ENCODE measurements at regions not wholly inside any gene's neighbourhood (a gene's known extent, or its start where the extent isn't known, plus 50 kb on each side); places are given as distances from the start of the nearest gene placed in this dataset.
"Not testable (repeated sequence)": the region's sequence is repeated elsewhere in the genome, so short reads cannot be mapped to it uniquely, and the experiment has no call there.

GRCh38 chrX:40788698-40789097, 53.4 kb upstream of the MED14 start:
- DNase-seq = not testable (repeated sequence)

GRCh38 chrX:40792433-40792832, 57.1 kb upstream of the MED14 start:
- DNase-seq = no peak

DNA sequence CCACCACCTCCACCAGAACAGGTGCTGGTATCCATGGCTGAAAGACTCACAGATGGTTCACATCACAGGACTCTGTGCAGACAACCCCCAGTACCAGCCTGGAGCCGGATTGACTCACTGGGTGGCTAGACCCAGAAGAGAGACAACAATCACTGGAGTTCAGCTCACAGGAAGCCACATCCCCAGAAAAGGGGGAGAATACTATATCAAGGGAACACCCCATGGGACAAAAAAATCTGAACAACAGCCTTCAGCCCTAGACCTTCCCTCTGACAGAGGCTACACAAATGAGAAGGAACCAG, 59.4 kb upstream of the MED14 start:
- not testable (repeated sequence) for DNase-seq

DNA sequence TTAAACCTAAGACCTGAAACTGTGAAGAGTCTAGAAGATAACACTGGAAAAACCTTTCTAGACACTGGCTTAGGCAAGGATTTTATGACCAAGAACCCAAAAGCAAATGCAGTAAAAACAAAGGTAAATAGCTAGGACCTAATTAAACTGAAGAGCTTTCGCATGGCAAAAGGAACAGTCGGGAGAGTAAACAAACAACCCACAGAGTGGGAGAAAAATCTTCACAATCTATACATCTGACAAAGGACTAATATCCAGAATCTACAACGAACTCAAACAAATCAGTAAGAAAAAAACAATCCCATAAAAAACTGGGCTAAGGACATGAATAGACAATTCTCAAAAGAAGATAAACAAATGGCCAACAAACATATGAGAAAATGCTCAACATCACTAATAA, 64.4 kb upstream of the MED14 start:
- DNase-seq = not testable (repeated sequence)

DNA sequence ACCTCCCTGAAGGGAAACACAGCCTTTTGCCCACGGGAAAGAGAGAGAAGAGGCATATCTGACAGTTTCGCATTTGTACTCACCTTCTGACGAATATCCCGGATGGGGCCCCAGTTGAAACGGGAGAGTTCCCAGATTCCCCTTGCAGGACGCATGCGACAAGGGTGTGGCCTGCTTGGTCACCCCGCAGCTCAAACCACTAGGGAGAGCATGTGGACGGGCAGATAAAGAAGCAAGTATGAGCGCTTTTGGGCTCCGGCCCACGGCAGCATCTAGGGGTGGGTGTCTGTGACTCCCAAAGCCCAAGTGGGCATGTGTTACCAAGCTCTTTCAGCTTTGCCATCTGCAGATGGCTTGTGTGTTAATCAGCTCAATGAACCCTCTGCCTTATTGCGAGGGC, 70.1 kb upstream of the MED14 start:
- DNase-seq = no peak

DNA sequence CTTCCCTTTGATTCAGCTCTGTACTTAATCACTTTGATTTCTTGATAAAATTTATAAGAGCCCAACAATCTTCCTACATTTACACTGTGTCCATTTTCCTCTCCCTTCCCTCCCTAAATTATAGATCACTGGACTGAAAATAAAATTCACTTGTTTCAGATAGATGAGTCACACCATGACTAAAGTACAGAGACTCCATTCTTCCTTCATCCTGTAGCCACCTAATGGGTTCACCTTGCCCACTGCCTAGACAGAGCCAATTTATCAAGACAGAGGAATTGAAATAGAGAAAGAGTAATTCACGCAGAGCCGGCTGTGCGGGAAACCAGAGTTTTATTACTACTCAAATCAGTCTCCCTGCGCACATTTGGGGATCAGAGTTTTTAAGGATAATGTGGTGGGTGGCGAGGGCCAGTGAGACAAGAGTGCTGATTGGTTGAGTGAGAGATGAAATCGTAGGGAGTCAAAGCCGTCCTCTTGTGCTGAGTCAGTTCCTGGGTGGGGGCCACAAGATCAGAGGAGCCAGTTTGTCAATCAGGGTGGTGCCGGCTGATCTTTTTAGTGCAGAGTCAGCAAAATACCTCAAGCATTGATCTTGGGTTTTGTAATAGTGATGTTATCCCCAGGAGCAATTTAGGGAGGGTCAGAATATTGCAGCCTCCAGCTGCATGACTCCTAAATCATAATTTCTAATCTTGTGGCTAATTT, 71.3 kb upstream of the MED14 start:
- no peak for DNase-seq

DNA sequence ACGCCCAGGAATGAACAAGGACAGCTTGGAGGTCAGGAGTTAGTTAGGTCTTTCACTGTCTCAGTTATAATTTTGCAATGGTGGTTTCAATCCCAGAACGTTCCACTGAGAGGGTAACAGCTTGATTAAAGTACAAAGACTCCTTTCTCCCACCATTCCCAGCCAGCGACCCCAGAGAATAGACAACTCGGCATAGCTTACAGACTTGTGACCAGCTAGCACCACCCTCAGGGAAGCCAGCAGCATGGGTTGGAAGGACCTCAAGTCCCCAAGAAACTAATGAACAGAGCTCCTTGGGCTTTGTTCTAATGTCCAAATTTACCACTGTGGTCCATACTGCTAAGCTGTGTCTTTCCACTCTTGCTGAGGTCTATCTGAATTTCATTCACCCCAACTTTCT, 72.0 kb upstream of the MED14 start:
- DNase-seq = no peak

GRCh38 chrX:40808203-40808602, 72.9 kb upstream of the MED14 start:
- no peak for DNase-seq

DNA sequence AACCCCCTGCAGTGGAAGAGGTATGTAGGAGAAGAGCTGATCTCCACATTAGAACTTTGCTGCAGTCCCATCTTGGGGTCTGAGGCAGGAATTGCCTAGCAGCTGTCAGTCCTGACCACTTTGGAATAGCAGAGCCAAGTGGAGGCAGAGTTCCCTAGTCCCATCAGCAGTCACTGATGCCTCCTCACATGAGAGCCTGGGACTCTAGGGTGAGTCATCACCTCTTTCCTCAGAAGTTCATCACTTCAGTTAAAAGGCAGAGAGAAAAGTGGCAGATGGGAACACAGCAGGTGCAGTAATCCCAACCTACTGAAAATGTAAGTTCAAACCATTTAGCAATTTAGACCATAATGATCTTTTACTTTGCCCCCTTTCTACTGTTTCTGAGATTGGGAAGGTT, 73.9 kb upstream of the MED14 start:
- DNase-seq = no peak

DNA sequence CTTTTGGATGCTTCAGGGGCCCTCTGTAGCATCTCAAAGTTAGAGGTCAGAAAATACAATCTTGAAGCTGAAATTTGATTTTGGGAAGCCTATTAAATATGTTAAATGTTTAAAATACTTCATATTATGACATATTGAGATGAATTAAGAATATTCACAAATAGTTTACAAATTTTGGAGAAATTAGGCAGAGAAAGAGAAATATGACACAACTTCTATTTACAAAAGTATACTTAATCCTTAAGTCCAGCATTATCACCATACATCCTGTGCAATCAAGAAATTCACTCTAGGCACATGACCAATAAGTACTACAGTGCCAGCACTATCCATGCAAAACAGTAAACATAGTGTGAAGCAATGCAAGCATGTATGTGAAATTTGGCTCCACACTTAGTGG, 79.7 kb upstream of the MED14 start:
- DNase-seq = not testable (repeated sequence)

DNA sequence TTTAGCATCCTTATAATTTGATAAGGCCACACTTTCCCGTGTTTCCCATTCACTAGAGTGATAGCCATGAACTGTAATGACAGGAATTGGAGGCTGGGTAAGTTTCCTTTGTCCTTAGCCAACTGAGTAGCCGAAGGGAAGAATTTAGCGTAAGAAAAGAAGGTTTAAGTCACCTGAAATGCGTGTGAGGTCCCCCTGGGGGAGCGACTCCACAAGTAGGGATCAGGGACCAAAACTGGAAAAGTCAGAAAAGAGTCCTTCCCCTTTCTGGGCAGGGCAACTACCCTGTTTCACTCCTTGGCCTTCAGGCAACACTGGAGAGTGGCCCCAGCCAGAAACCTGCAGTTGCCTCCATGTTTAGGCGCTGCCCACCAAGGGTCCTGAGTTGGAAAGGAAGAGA, 81.6 kb upstream of the MED14 start:
- no peak for DNase-seq

GRCh38 chrX:40818236-40818635, 82.9 kb upstream of the MED14 start:
- no peak for DNase-seq

DNA sequence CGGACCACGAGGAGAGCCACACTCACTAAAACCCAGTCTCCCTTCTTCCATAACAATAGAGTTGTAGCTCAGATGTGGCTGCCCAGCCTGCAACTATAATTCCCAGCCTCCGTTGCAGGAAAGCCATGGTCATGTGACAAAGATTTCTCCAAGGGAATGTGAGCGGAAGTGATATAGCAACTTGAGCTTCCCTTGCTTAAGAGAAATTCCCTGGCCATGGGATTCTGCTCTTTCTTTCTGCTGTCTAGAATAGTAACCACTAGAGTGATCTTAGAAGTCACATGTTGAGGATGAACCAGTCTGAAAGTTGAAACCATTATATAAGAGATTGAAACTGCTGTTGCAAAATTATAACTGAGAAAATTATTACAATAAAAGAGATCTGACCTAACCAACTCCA, 86.4 kb upstream of the MED14 start:
- DNase-seq = no peak

DNA sequence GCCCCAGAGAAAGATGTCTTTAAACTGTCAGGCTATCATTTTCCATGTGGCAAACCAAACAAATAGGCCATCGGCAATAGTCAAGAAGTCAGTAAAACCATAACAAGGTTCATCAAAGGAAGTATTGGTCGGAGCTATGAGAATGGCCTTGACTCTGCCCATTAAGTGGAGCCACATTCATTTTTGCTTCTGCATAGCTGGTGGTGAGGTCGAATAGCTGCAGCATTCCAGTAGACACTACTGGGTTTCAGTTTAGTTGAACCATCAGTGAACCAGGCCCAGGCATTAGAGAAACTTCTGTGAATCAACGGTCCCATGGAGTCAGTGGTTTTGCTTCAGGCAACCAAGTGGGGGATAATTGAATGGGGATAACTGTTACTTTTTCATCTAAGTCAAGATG, 92.0 kb upstream of the MED14 start:
- no peak for DNase-seq

DNA sequence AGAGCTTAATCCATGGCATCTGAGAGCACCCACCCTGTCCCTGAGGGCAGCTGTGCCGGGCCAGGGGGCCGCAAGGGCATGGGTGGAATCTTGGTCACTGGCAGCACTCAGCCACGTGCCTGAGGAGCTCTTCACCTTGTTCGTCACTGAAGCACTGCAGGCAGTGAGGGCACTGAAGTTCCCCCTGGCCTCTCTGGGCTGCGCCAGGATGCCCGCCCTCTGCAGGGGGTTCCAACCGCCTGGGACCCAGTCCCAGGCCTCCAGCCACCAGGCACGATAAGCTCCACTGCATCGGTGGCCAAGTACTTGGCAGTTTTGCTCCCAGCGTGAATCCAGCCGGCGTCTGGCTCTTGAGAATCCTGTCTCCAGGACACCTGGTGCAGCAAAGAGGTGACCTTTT, 96.4 kb upstream of the MED14 start:
- DNase-seq = no peak

GRCh38 chrX:40832723-40833122, 97.4 kb upstream of the MED14 start:
- DNase-seq = no peak

DNA sequence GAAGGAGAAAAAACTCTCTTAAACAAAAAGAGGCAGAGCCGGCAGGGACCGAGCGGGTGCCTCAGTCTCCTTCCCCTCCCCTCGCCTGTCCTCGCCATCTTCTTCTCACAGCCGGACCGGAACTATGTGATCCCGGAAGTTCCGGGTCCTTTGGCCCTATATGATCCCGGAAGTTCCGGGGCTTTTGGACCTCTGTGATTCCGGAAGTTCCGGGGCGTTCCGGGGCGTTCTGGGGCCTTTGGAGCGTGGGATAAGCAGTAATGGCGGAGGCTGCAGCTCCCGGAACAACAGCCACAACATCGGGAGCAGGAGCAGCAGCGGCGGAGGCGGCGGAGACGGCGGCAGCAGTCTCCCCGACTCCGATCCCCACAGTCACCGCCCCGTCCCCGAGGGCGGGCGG, 98.9 kb upstream of the MED14 start:
- no peak for DNase-seq

DNA sequence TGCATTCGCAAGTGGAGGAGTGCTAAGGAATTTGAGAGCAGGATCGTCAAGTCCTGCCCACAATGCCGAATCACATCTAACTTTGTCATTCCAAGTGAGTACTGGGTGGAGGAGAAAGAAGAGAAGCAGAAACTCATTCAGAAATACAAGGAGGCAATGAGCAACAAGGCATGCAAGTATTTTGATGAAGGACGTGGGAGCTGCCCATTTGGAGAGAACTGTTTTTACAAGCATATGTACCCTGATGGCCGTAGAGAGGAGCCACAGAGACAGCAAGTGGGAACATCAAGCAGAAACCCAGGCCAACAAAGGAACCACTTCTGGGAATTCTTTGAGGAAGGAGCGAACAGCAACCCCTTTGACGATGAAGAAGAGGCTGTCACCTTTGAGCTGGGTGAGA, 100.2 kb upstream of the MED14 start:
- DNase-seq = no peak

GRCh38 chrX:40843643-40844042, 108.3 kb upstream of the MED14 start:
- no peak for DNase-seq

DNA sequence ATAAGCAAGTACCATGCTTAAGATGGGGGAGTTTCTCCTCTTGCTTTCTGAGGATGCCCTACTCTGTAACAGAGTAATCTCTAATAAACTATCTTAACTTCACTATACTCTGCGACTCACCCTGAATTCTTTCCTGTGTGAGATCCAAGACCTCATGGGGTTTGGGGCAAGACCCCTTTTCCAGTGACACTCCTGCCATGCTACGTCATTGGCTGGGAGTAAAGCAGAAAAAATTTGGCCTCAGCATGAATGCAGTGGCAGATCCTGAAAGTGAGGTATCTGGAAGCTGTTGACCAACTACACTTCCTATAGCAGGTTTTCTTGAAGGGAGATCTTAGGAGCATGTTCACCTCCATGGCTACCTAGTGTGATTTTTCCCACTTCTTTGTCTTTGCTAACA, 109.1 kb upstream of the MED14 start:
- no peak for DNase-seq

- DNase-seq = no peak
Observed at GRCh38 chrX:40845331-40845911, 110.1 kb upstream of the MED14 start.

GRCh38 chrX:40849906-40850823, 114.8 kb upstream of the MED14 start:
- DNase-seq = no peak

DNA sequence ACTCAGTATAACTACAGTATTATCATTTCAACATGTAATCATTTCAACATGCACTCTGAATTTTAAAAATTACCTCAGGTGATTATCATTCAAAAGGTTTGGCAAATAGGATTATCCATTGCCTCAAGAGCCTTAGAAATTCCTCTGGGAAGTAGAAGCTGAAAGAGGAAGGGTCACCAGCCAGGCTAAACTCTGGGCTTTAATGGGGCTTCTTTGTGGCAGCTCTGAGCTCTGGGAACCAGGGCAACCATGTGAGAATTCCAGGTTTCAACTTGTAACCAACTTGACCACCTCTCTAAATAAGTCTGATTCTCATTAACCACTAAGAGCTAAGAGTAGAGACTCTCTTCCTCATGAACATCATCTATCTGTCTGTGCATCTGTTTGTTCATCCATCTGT, 117.2 kb upstream of the MED14 start:
- no peak for DNase-seq

All from stimulated activated naive CD4-positive, alpha-beta T cell treated with Interleukin-2 at 50 U/mL for 16 hours (primary cell).